Upper lobe of right lung (tissue), 1 donor: ENCODE measurements at regions not wholly inside any gene's neighbourhood (a gene's known extent, or its start where the extent isn't known, plus 50 kb on each side); places are given as distances from the start of the nearest gene placed in this dataset.

ENCODE experiments used
- ATAC-seq: fragments of 200-7000 bp; cut with Tn5 transposase; one replicate; pipeline ENCODE4 v1.9.1; 2020; ENCODE audit warnings: mild to moderate bottlenecking, moderate library complexity
- DNase-seq: peaks from one replicate; pipeline ENCODE4 v3.0.0-alpha.2; 2020
- H3K27ac ChIP-seq: fragments of 200-600 bp; one replicate; pipeline ENCODE4 v1.8.0; 2022
- H3K27me3 ChIP-seq: fragments of 200-600 bp; one replicate; pipeline ENCODE4 v1.8.0; 2022; ENCODE audit warnings: mild to moderate bottlenecking
- H3K36me3 ChIP-seq: fragments of 200-600 bp; one replicate; pipeline ENCODE4 v1.8.0; 2022
- H3K4me1 ChIP-seq: fragments of 200-600 bp; one replicate; pipeline ENCODE4 v1.8.0; 2022
- H3K4me3 ChIP-seq: fragments of 200-600 bp; one replicate; pipeline ENCODE4 v1.8.0; 2022; ENCODE audit warnings: mild to moderate bottlenecking
- H3K9me3 ChIP-seq: fragments of 200-600 bp; one replicate; pipeline ENCODE4 v1.8.0; 2022
- intact Hi-C: fragments of 100-400 bp; cut with DNase I; formaldehyde crosslinking; loops from one replicate; pipeline ENCODE4 v1.11.0; 2022
- TF ChIP-seq, protein P1 (sequence below): fragments of 200-600 bp; IDR thresholded peaks from one replicate; pipeline ENCODE4 v1.8.0; 2022; ENCODE audit warnings: antibody characterized with exemption
- donor health status: DM: no; HTN: yes; CAD: no; lungs with severe emphysema.

DNA sequence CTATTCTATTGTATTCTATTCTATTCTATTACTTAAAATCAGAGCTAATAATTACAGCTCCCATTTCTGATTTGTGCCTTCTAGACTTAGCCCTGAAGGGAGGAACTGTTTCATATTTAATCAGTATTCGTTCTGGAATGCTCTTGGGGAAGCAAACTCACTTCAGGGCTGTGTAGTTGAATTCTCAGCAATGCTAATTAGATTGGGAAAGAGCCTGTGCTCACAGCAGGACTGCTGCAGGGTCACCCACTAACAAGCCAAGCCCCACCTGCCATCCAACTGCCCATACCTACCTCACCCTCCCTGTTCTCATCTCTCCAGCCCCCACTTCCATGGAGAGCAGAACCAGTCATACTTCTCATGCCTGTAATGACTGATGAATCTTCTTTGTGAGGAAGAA lies 464.2 kb downstream of the PTPRU start:
- Histone ChIP-seq H3K27ac (no peak overlapping the region), H3K4me3 (no peak overlapping the region), H3K9me3 (no peaks in the 10 kb centered on the region), H3K36me3 (no peaks in the 10 kb centered on the region), H3K27me3 (peaks cover 5% of the 10 kb centered on the region), H3K4me1 (no peaks in the 10 kb centered on the region)
- peak; percentile 64 for DNase-seq
- TF ChIP-seq, protein P1, sequence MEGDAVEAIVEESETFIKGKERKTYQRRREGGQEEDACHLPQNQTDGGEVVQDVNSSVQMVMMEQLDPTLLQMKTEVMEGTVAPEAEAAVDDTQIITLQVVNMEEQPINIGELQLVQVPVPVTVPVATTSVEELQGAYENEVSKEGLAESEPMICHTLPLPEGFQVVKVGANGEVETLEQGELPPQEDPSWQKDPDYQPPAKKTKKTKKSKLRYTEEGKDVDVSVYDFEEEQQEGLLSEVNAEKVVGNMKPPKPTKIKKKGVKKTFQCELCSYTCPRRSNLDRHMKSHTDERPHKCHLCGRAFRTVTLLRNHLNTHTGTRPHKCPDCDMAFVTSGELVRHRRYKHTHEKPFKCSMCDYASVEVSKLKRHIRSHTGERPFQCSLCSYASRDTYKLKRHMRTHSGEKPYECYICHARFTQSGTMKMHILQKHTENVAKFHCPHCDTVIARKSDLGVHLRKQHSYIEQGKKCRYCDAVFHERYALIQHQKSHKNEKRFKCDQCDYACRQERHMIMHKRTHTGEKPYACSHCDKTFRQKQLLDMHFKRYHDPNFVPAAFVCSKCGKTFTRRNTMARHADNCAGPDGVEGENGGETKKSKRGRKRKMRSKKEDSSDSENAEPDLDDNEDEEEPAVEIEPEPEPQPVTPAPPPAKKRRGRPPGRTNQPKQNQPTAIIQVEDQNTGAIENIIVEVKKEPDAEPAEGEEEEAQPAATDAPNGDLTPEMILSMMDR: no peak
- intact Hi-C loops: no loop called here
- peak; percentile 88 for ATAC-seq

- Histone ChIP-seq H3K27ac (no peak overlapping the region), H3K4me3 (no peak overlapping the region), H3K27me3 (no peaks in the 10 kb centered on the region), H3K9me3 (no peaks in the 10 kb centered on the region), H3K36me3 (no peaks in the 10 kb centered on the region), H3K4me1 (no peaks in the 10 kb centered on the region)
- peak; percentile 48 for DNase-seq
- intact Hi-C loops: no loop called here
- ATAC-seq: no peak
- TF ChIP-seq, protein P1: no peak
Observed at GRCh38 chr1:29698626-29699025, 462.3 kb downstream of the PTPRU start.

DNA sequence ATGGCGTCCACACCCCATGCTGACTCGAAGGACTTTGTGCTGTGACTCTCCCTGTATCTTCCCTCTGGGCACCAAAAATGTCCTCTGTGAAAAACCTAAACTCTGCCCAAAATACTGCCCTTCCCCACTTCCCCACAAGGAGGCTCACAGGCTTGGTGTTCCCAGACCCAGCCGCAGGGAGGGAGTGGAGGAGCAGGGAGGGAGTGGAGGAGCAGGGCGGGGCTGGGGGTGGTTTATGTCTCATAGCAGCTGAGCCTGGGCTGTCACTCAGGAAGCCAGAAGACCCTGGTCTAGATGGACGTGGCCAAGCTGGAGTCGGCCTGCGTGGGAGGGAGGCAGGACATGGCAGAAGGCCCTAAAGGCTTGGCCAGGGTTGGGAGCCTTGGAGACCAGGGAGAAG lies 461.7 kb downstream of the PTPRU start:
- intact Hi-C loops: no loop called here
- Histone ChIP-seq H3K27me3 (no peaks in the 10 kb centered on the region), H3K9me3 (no peaks in the 10 kb centered on the region), H3K4me1 (no peaks in the 10 kb centered on the region), H3K36me3 (no peaks in the 10 kb centered on the region), H3K4me3 (no peak overlapping the region), H3K27ac (no peak overlapping the region)
- ATAC-seq (peak; percentile 60), DNase-seq (peak; percentile 60)
- TF ChIP-seq, protein P1: no peak

DNA sequence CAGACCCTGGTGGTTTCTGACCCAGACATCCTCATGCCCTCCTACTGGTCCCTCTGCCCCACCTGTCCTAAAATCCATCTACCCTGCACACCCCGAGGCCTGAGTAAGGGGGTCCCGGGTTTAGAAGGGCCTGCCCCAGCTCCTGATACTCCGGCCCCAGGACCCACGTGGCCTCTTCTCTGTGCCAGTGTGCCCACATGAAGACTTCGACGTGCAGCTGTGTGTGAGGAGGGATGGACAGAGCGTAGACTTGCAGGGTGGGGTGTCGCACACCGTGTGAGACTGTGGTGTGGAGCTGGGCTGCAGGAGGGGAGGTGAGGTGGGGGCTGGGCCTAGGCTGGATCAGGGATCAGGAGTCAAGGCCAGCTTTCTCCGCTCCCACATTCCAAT lies 461.1 kb downstream of the PTPRU start:
- TF ChIP-seq, protein P1: no peak
- Histone ChIP-seq H3K4me3 (no peak overlapping the region), H3K9me3 (no peaks in the 10 kb centered on the region), H3K36me3 (no peaks in the 10 kb centered on the region), H3K4me1 (no peaks in the 10 kb centered on the region), H3K27me3 (no peaks in the 10 kb centered on the region), H3K27ac (no peak overlapping the region)
- DNase-seq: peak; percentile 41
- no peak for ATAC-seq
- intact Hi-C loops: no loop called here

DNA sequence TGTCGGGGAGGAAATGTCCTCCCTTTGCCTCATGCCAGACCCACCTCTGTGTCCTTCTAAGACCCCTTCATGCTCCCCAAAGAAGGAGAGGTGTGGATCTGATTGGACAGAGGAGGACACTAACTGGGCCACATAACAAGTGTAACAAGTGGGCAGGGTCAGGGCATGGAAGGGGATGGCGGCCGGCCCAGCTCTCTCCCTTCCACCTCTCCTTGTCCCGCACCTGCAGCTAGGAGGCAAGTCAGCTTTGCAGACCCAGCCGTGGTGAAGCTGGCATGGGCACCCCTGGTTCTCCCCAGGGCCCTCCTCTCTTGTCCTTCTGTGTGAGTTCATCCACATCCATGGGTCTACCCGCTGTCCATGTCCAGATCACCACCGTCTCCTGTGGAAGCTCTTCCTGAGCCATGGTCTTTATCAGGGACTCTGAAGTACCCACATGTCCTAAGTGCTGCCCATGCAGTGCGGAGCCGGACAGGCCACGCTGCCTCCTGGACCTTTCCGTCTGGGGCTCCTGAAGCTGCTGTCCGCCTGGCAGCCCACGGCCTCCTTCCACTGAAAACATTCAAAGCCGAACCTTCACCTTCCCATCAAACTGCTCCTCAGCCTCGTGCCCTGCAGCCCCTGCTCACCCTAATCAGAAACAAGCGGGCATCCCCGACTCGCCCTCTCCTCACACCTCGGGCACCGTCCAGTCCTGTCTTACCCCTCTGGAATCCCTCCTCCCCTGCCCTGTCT lies 460.5 kb downstream of the PTPRU start:
- H3K4me3 ChIP-seq: no peak overlapping the region
- ATAC-seq: no peak

More for the DNA sequence above, 460.5 kb downstream of the PTPRU start:
- H3K36me3 ChIP-seq: no peaks in the 10 kb centered on the region
- no peaks in the 10 kb centered on the region for H3K4me1 ChIP-seq
- H3K9me3 ChIP-seq: no peaks in the 10 kb centered on the region
- H3K27ac ChIP-seq: no peak overlapping the region
- H3K27me3 ChIP-seq: no peaks in the 10 kb centered on the region
- TF ChIP-seq, protein P1: no peak
- DNase-seq: peak; percentile 47
- intact Hi-C loops: no loop called here
